RWPE1 (cell line): ENCODE measurements at regions not wholly inside any gene's neighbourhood (a gene's known extent, or its start where the extent isn't known, plus 50 kb on each side); places are given as distances from the start of the nearest gene placed in this dataset.
"Not testable (repeated sequence)": the region's sequence is repeated elsewhere in the genome, so short reads cannot be mapped to it uniquely, and the experiment has no call there.

Experiments used
- CTCF ChIA-PET: fragments of 350-600 bp; sonication (Branson Sonifier 250); formaldehyde crosslinking; extraction: SDS; loops from one replicate; lab custom pipeline; 2021; lab: Yijun Ruan, JAX
- POLR2A ChIA-PET: fragments of 400-600 bp; formaldehyde crosslinking; extraction: SDS; loops from one replicate; lab custom pipeline; 2020; ENCODE audit warnings: antibody characterized with exemption; ENCODE audit not compliant: low non-redundant PET; lab: Yijun Ruan, JAX
- DNase-seq: peaks from one replicate; pipeline ENCODE4 v3.0.0; 2012; ENCODE audit warnings: low spot score
- H3K27ac ChIP-seq: fragments of 450-650 bp; 2 replicates; pipeline ENCODE4 v1.5.1; 2017
- CTCF ChIP-seq: fragments of 450-650 bp; conservative IDR thresholded peaks from 2 replicates; pipeline ENCODE4 v1.5.1; 2017; ENCODE audit warnings: low read depth, mild to moderate bottlenecking

GRCh38 chr1:239987103-239987745 is 104.5 kb upstream of the FMN2 start:
- ChIA-PET CTCF (no interaction called here), POLR2A (no interaction called here)
- no peak for DNase-seq
- peak; percentile 73 for TF ChIP-seq CTCF
- H3K27ac ChIP-seq = no peak overlapping the region

GRCh38 chr1:239989990-239990389 is 101.7 kb upstream of the FMN2 start:
- CTCF ChIA-PET = no interaction called here
- no peak for TF ChIP-seq CTCF

GRCh38 chr1:239992566-239992965 is 99.1 kb upstream of the FMN2 start:
- DNase-seq, H3K27ac ChIP-seq, POLR2A ChIA-PET: not testable (repeated sequence)
- CTCF ChIA-PET = interaction anchor here (0.6 kb wide), 1 partner anchor 1278 kb away, joined by 8 read pairs; no protein-coding TSS in a partner anchor

More at GRCh38 chr1:239989990-239990389, 101.7 kb upstream of the FMN2 start:
- DNase-seq = no peak
- POLR2A ChIA-PET = no interaction called here
- H3K27ac ChIP-seq = no peak overlapping the region

- ChIA-PET POLR2A (no interaction called here), CTCF (no interaction called here)
- no peak overlapping the region for H3K27ac ChIP-seq
- no peak for DNase-seq
- TF ChIP-seq CTCF = no peak
These were observed 98.3 kb upstream of the FMN2 start for GRCh38 chr1:239993366-239993765.

- DNase-seq = no peak
- POLR2A ChIA-PET = no interaction called here
- no peak for TF ChIP-seq CTCF
- no peak overlapping the region for H3K27ac ChIP-seq
- CTCF ChIA-PET = no interaction called here
These were observed 96.4 kb upstream of the FMN2 start for GRCh38 chr1:239995281-239995680.

- no peak overlapping the region for H3K27ac ChIP-seq
- ChIA-PET POLR2A (no interaction called here), CTCF (no interaction called here)
- DNase-seq = no peak
- no peak for TF ChIP-seq CTCF
These were observed 94.5 kb upstream of the FMN2 start for GRCh38 chr1:239997160-239997514.

- no peak for DNase-seq
- CTCF ChIA-PET = interaction anchor here (0.6 kb wide), 2 partner anchors 178 to 185 kb away, joined by 4 to 5 read pairs; no protein-coding TSS in a partner anchor
- no peak overlapping the region for H3K27ac ChIP-seq
- TF ChIP-seq CTCF = peak; percentile 21; the same call in 1 of the 2 replicates
- POLR2A ChIA-PET = interaction anchor here (0.6 kb wide), 1 partner anchor 181 kb away, joined by 10 read pairs; no protein-coding TSS in a partner anchor
These were observed 94.0 kb upstream of the FMN2 start for GRCh38 chr1:239997515-239998311.
